COR-L47 (cell line): ENCODE measurements at regions not wholly inside any gene's neighbourhood (a gene's known extent, or its start where the extent isn't known, plus 50 kb on each side); places are given as distances from the start of the nearest gene placed in this dataset.
"Not testable (repeated sequence)": the region's sequence is repeated elsewhere in the genome, so short reads cannot be mapped to it uniquely, and the experiment has no call there.

Experiments used
- DNase-seq: peaks from one replicate; lab custom pipeline; 2025; lab: John Stamatoyannopoulos, UW

GRCh38 chr1:2851918-2852317 lies 50.4 kb upstream of the TTC34 start:
- not testable (repeated sequence) for DNase-seq

- DNase-seq = no peak
These were observed 52.2 kb upstream of the TTC34 start for GRCh38 chr1:2853711-2854110.

GRCh38 chr1:2854151-2854550 lies 52.7 kb upstream of the TTC34 start:
- DNase-seq = no peak

GRCh38 chr1:2854611-2855010 lies 53.1 kb upstream of the TTC34 start:
- DNase-seq = no peak

GRCh38 chr1:2855206-2856065 lies 53.9 kb upstream of the TTC34 start:
- DNase-seq = no peak

- DNase-seq = no peak
These were observed 54.5 kb upstream of the TTC34 start for GRCh38 chr1:2856066-2856390.

- DNase-seq = no peak
These were observed 55.3 kb upstream of the TTC34 start for GRCh38 chr1:2856676-2857375.

- no peak for DNase-seq
These were observed 56.0 kb upstream of the TTC34 start for GRCh38 chr1:2857521-2857920.

- DNase-seq = no peak
These were observed 57.2 kb upstream of the TTC34 start for GRCh38 chr1:2858676-2859075.

- DNase-seq = no peak
These were observed 57.9 kb upstream of the TTC34 start for GRCh38 chr1:2859219-2859880.

- DNase-seq = no peak
These were observed 58.5 kb upstream of the TTC34 start for GRCh38 chr1:2859881-2860430.

- no peak for DNase-seq
These were observed 59.1 kb upstream of the TTC34 start for GRCh38 chr1:2860476-2861142.

GRCh38 chr1:2861143-2861987 lies 59.9 kb upstream of the TTC34 start:
- no peak for DNase-seq

- DNase-seq = no peak
These were observed 60.7 kb upstream of the TTC34 start for GRCh38 chr1:2861988-2862813.

- DNase-seq = no peak
These were observed 61.5 kb upstream of the TTC34 start for GRCh38 chr1:2862814-2863647.

GRCh38 chr1:2863648-2863963 lies 62.1 kb upstream of the TTC34 start:
- DNase-seq = no peak

GRCh38 chr1:2864203-2864905 lies 62.9 kb upstream of the TTC34 start:
- peak; percentile 27 for DNase-seq

GRCh38 chr1:2865000-2865399 lies 63.5 kb upstream of the TTC34 start:
- DNase-seq = no peak
